ENCODE measurements at regions not wholly inside any gene's neighbourhood (a gene's known extent, or its start where the extent isn't known, plus 50 kb on each side); places are given as distances from the start of the nearest gene placed in this dataset.
"Not testable (repeated sequence)": the region's sequence is repeated elsewhere in the genome, so short reads cannot be mapped to it uniquely, and the experiment has no call there.

DNA sequence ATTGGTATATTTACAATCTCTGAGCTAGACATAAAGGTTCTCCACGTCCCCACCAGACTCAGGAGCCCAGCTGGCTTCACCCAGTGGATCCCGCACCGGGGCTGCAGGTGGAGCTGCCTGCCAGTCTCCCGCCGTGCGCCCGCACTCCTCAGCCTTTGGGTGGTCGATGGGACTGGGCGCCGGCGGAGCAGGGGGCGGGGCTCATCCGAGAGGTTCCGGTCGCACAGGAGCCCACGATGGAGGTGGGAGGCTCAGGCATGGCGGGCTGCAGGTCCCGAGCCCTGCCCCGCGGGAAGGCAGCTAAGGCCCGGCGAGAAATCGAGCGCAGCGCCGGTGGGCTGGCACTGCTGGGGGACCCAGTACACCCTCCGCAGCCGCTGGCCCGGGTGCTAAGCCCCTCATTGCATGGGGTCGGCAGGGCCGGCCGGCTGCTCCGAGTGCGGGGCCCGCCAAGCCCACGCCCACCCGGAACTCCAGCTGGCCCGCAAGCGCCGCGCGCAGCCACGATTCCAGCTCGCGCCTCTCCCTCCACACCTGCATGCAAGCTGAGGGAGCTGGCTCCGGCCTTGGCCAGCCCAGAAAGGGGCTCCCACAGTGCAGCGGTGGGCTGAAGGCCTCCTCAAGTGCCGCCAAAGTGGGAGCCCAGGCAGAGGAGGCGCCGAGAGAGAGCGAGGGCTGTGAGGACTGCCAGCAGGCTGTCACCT, 396.8 kb upstream of the LCORL start:
- TF ChIP-seq, protein P1, sequence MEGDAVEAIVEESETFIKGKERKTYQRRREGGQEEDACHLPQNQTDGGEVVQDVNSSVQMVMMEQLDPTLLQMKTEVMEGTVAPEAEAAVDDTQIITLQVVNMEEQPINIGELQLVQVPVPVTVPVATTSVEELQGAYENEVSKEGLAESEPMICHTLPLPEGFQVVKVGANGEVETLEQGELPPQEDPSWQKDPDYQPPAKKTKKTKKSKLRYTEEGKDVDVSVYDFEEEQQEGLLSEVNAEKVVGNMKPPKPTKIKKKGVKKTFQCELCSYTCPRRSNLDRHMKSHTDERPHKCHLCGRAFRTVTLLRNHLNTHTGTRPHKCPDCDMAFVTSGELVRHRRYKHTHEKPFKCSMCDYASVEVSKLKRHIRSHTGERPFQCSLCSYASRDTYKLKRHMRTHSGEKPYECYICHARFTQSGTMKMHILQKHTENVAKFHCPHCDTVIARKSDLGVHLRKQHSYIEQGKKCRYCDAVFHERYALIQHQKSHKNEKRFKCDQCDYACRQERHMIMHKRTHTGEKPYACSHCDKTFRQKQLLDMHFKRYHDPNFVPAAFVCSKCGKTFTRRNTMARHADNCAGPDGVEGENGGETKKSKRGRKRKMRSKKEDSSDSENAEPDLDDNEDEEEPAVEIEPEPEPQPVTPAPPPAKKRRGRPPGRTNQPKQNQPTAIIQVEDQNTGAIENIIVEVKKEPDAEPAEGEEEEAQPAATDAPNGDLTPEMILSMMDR (IDR thresholded peaks at IDR 0.05), result not testable (repeated sequence)
- not testable (repeated sequence) for TF ChIP-seq POLR2A (IDR thresholded peaks at IDR 0.05)

Measured in heart left ventricle (tissue), 13 donors.